CD4-positive, alpha-beta T cell (primary cell): ENCODE measurements at regions not wholly inside any gene's neighbourhood (a gene's known extent, or its start where the extent isn't known, plus 50 kb on each side); places are given as distances from the start of the nearest gene placed in this dataset.

Source experiments
- ATAC-seq: fragments of 200-7000 bp; cut with Tn5 transposase; one replicate; pipeline ENCODE4 v1.10.0; 2022; ENCODE audit warnings: mild to moderate bottlenecking; ENCODE audit not compliant: poor library complexity
- CTCF ChIA-PET: fragments of 350-600 bp; sonication (Branson Sonifier 250); formaldehyde crosslinking; loops from one replicate; lab custom pipeline; 2021; ENCODE audit warnings: antibody characterized with exemption, inconsistent platforms; lab: Charles Lee
- POLR2A ChIA-PET: fragments of 350-600 bp; sonication (Branson Sonifier 250); formaldehyde crosslinking; loops from one replicate; lab custom pipeline; 2021; ENCODE audit warnings: antibody characterized with exemption, inconsistent platforms; lab: Charles Lee
- DNase-seq, 14 experiments: peaks; one replicate each; pipeline ENCODE4 v3.0.0-alpha.2; 2013 to 2020; ENCODE audit warnings: mixed read lengths in 2 of 14
- H3K27ac ChIP-seq, 2 donors: one replicate each; pipeline versions ENCODE4 v1.5.1 to v1.7.0; 2013; ENCODE audit warnings: low read length in 2 of 2, low read depth in 1 of 2, mild to moderate bottlenecking in 1 of 2
- H3K27me3 ChIP-seq, 2 experiments: 1 replicate in 1 of 2; 2 replicates in 1 of 2; pipeline versions ENCODE4 v1.6.1 to v1.7.0; 2013; ENCODE audit warnings: low read length in 2 of 2, control low read depth in 1 of 2, mild to moderate bottlenecking in 1 of 2, moderate library complexity in 1 of 2; ENCODE audit not compliant: insufficient read depth in 2 of 2, control insufficient read depth in 1 of 2
- H3K36me3 ChIP-seq: one replicate; pipeline ENCODE4 v1.6.1; 2013; ENCODE audit warnings: low read length, control low read depth; ENCODE audit not compliant: insufficient read depth
- H3K4me1 ChIP-seq: one replicate; pipeline ENCODE4 v1.6.1; 2013; ENCODE audit warnings: low read length, control low read depth; ENCODE audit not compliant: insufficient read depth
- H3K4me3 ChIP-seq: one replicate; pipeline ENCODE4 v1.5.1; 2013; ENCODE audit warnings: mild to moderate bottlenecking, low read length, moderate library complexity
- H3K9me3 ChIP-seq, 2 experiments: 1 replicate in 1 of 2; 2 replicates in 1 of 2; pipeline versions ENCODE4 v1.6.1 to v1.7.0; 2013; ENCODE audit warnings: low read length in 2 of 2, mild to moderate bottlenecking in 2 of 2, control low read depth in 1 of 2, moderate library complexity in 1 of 2; ENCODE audit not compliant: control insufficient read depth in 1 of 2, insufficient read depth in 1 of 2
- H3K27ac Mint-ChIP-seq: one replicate; pipeline ENCODE4 v1.8.0; 2020; ENCODE audit warnings: mixed read lengths
- H3K27me3 Mint-ChIP-seq: one replicate; pipeline ENCODE4 v1.8.0; 2021; ENCODE audit warnings: mixed read lengths
- H3K36me3 Mint-ChIP-seq: one replicate; pipeline ENCODE4 v1.8.0; 2021; ENCODE audit warnings: low read depth, mixed read lengths
- H3K4me1 Mint-ChIP-seq: one replicate; pipeline ENCODE4 v1.8.0; 2021; ENCODE audit warnings: low read depth, mixed read lengths
- H3K4me3 Mint-ChIP-seq: one replicate; pipeline ENCODE4 v1.8.0; 2020; ENCODE audit warnings: mild to moderate bottlenecking, mixed read lengths
- H3K9me3 Mint-ChIP-seq: one replicate; pipeline ENCODE4 v1.8.0; 2020; ENCODE audit warnings: mixed read lengths
- intact Hi-C, 2 experiments: fragments of 100-400 bp; cut with DNase I in 1 of 2; cut with micrococcal nuclease in 1 of 2; formaldehyde crosslinking; loops; one replicate each; pipeline versions ENCODE4 v1.15.1 to v1.9.0; 2023 to 2025; cut with DNase I, micrococcal nuclease
- TF ChIP-seq, protein P1 (sequence below): fragments of 200-600 bp; IDR thresholded peaks from one replicate; pipeline ENCODE4 v1.8.0; 2022; ENCODE audit warnings: antibody characterized with exemption, mild to moderate bottlenecking

DNA sequence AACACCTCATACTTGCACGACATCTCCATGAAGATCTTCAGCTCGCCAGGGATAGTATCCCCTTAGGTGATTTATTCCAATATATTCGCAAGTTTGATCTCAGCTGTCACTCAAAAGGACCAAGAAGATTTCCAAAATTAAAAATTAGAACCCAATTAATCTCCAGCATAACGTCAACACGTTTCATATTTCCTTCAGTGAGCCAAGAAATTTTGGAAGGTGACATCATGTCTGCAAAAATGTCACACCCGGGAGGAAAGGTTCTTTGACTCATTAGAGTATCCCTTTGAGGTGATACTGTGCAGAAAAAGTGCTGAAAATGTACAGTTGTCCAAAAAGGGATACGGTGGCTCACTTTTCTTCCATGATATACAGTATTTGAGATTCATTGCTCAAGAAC lies 569.6 kb downstream of the EFNB2 start:
- Mint-ChIP-seq H3K4me3 (no peak overlapping the region), H3K27ac (no peak overlapping the region), H3K27me3 (no peaks in the 10 kb centered on the region), H3K9me3 (no peaks in the 10 kb centered on the region), H3K4me1 (no peaks in the 10 kb centered on the region), H3K36me3 (no peaks in the 10 kb centered on the region)
- CTCF ChIA-PET, result no interaction called here
- POLR2A ChIA-PET, result no interaction called here
- Histone ChIP-seq H3K4me1 (no peaks in the 10 kb centered on the region), H3K4me3 (no peak overlapping the region), H3K27me3 (no peaks in the 10 kb centered on the region), H3K9me3 (no peaks in the 10 kb centered on the region), H3K36me3 (no peaks in the 10 kb centered on the region), H3K27ac (no peak overlapping the region)
- DNase-seq (no peak), ATAC-seq (no peak)
- intact Hi-C loops, result no loop called here
- TF ChIP-seq, protein P1, sequence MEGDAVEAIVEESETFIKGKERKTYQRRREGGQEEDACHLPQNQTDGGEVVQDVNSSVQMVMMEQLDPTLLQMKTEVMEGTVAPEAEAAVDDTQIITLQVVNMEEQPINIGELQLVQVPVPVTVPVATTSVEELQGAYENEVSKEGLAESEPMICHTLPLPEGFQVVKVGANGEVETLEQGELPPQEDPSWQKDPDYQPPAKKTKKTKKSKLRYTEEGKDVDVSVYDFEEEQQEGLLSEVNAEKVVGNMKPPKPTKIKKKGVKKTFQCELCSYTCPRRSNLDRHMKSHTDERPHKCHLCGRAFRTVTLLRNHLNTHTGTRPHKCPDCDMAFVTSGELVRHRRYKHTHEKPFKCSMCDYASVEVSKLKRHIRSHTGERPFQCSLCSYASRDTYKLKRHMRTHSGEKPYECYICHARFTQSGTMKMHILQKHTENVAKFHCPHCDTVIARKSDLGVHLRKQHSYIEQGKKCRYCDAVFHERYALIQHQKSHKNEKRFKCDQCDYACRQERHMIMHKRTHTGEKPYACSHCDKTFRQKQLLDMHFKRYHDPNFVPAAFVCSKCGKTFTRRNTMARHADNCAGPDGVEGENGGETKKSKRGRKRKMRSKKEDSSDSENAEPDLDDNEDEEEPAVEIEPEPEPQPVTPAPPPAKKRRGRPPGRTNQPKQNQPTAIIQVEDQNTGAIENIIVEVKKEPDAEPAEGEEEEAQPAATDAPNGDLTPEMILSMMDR, result no peak

DNA sequence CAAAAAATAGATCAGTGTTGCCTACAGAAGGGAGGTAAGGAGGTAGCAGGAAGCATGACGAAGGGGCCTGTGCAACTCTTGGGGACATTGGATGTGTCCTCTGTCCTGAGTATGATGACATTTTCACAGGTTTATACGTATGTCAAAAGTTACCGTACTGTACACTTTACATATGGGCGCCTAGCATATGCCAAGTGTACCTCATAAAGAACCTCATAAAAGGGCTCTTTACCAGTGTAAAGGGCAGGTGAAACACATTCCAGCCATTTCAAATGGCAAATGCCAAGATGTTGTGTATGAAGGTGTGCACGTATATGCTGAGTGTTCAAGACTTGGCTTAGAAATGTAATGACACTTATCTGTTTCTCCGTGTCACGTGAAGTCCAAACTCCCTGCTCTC lies 573.4 kb downstream of the EFNB2 start:
- no peaks in the 10 kb centered on the region for H3K27me3 ChIP-seq
- ChIA-PET CTCF (no interaction called here), POLR2A (no interaction called here)
- Mint-ChIP-seq H3K4me3 (no peak overlapping the region), H3K36me3 (no peaks in the 10 kb centered on the region), H3K4me1 (no peaks in the 10 kb centered on the region), H3K9me3 (no peaks in the 10 kb centered on the region), H3K27me3 (no peaks in the 10 kb centered on the region), H3K27ac (no peak overlapping the region)
- intact Hi-C loops, result no loop called here
- H3K27ac ChIP-seq, result no peak overlapping the region
- TF ChIP-seq, protein P1, result no peak
- H3K9me3 ChIP-seq, result no peaks in the 10 kb centered on the region
- no peaks in the 10 kb centered on the region for H3K36me3 ChIP-seq
- DNase-seq, result no peak
- H3K4me1 ChIP-seq, result no peaks in the 10 kb centered on the region
- no peak for ATAC-seq
- no peak overlapping the region for H3K4me3 ChIP-seq

DNA sequence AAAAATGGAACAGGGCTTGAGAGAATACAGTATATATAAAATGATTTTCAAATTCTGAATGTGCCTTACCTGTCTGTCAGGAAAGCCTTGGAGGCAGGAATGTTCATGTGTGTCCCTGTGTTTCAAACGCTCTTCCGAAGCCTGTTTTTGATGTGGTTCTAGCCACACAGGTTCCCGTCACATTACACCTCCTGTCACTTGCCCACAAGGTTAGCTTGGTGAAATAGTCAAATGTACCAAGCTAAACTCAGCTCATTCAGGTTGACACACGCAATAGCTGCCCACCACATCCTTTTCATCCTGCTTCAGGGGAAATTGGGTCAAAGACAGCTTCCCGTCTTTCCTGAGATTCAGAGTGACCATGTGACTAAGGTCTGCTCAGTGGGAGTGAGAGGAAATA lies 574.0 kb downstream of the EFNB2 start:
- no peaks in the 10 kb centered on the region for H3K36me3 ChIP-seq
- Mint-ChIP-seq H3K27me3 (no peaks in the 10 kb centered on the region), H3K27ac (no peak overlapping the region), H3K36me3 (no peaks in the 10 kb centered on the region), H3K4me3 (no peak overlapping the region), H3K9me3 (no peaks in the 10 kb centered on the region), H3K4me1 (no peaks in the 10 kb centered on the region)
- ChIA-PET CTCF (no interaction called here), POLR2A (no interaction called here)
- no peaks in the 10 kb centered on the region for H3K9me3 ChIP-seq
- intact Hi-C loops, result no loop called here
- no peaks in the 10 kb centered on the region for H3K27me3 ChIP-seq
- DNase-seq, result no peak
- no peak overlapping the region for H3K4me3 ChIP-seq
- no peak overlapping the region for H3K27ac ChIP-seq
- no peaks in the 10 kb centered on the region for H3K4me1 ChIP-seq
- TF ChIP-seq, protein P1, result no peak
- ATAC-seq, result no peak
